PC-9 (cell line): ENCODE measurements at regions not wholly inside any gene's neighbourhood (a gene's known extent, or its start where the extent isn't known, plus 50 kb on each side); places are given as distances from the start of the nearest gene placed in this dataset. TPM values are rescaled to one million over a fixed set of nuclear protein-coding genes. Genes with fewer than 3 reads are reported as not detected.
"Not testable (repeated sequence)": the region's sequence is repeated elsewhere in the genome, so short reads cannot be mapped to it uniquely, and the experiment has no call there.

ENCODE experiments used
- BruUV-seq: library from RNA; stranded (reverse); fragments of 400-500 nt; replicated peaks from 2 replicates; lab custom pipeline; 2021; lab: Mats Ljungman, UMichigan
- CTCF ChIA-PET: fragments of 300-600 bp; sonication (Branson Sonifier 250); formaldehyde crosslinking; loops from one replicate; lab custom pipeline; 2022; ENCODE audit warnings: antibody characterized with exemption; lab: Charles Lee
- POLR2A ChIA-PET: fragments of 300-600 bp; sonication (Branson Sonifier 250); formaldehyde crosslinking; loops from one replicate; lab custom pipeline; 2022; ENCODE audit warnings: antibody characterized with exemption; ENCODE audit not compliant: unreplicated experiment; lab: Charles Lee
- DNase-seq, 2 experiments: peaks; one replicate each; pipeline versions ENCODE4 v3.0.0 to v3.0.0-alpha.2; 2015 to 2022; ENCODE audit warnings: mixed read lengths in 1 of 2
- H2AFZ ChIP-seq: fragments of 200-600 bp; sonication (generic); 2 replicates; pipeline ENCODE4 v1.8.1; 2017; ENCODE audit warnings: antibody characterized with exemption
- H3F3A ChIP-seq: fragments of 200-600 bp; sonication (generic); 2 replicates; pipeline ENCODE4 v1.8.1; 2017; ENCODE audit warnings: antibody characterized with exemption, mild to moderate bottlenecking, low read depth; ENCODE audit not compliant: insufficient read depth
- H3K27ac ChIP-seq: fragments of 200-600 bp; sonication (generic); 2 replicates; pipeline ENCODE4 v1.6.1; 2016; ENCODE audit warnings: mixed run types
- H3K27me3 ChIP-seq: fragments of 200-600 bp; sonication (generic); 2 replicates; pipeline ENCODE4 v1.6.1; 2016; ENCODE audit warnings: low read depth, mixed run types; ENCODE audit not compliant: insufficient read depth
- H3K36me3 ChIP-seq: fragments of 200-600 bp; sonication (generic); 2 replicates; pipeline ENCODE4 v1.6.1; 2016; ENCODE audit warnings: low read depth, mixed run types
- H3K4me1 ChIP-seq: fragments of 200-600 bp; sonication (generic); replicated peaks from 2 replicates; pipeline ENCODE4 v1.6.1; 2016; ENCODE audit warnings: mixed run types; ENCODE audit not compliant: insufficient read depth
- H3K4me2 ChIP-seq: fragments of 200-600 bp; sonication (generic); 2 replicates; pipeline ENCODE4 v1.6.1; 2017; ENCODE audit warnings: mixed run types
- H3K4me3 ChIP-seq: fragments of 200-600 bp; sonication (generic); 2 replicates; pipeline ENCODE4 v1.6.1; 2016; ENCODE audit warnings: mixed run types
- H3K79me2 ChIP-seq: fragments of 200-600 bp; sonication (generic); 2 replicates; pipeline ENCODE4 v1.6.1; 2017; ENCODE audit warnings: low read depth, mixed run types
- H3K9me2 ChIP-seq: fragments of 200-600 bp; sonication (generic); 2 replicates; pipeline ENCODE4 v1.8.1; 2017; ENCODE audit warnings: mild to moderate bottlenecking; ENCODE audit not compliant: insufficient read depth
- H3K9me3 ChIP-seq: fragments of 200-600 bp; sonication (generic); 2 replicates; pipeline ENCODE4 v1.8.1; 2016; ENCODE audit warnings: low read depth; ENCODE audit not compliant: insufficient read depth
- H4K20me1 ChIP-seq: fragments of 200-600 bp; sonication (generic); 2 replicates; pipeline ENCODE4 v1.8.1; 2017; ENCODE audit not compliant: insufficient read depth
- intact Hi-C: fragments of 100-400 bp; cut with micrococcal nuclease; formaldehyde crosslinking; loops from one replicate; pipeline ENCODE4 v1.10.0; 2022; ENCODE audit not compliant: unreplicated experiment
- microRNA-seq: library from miRNA; unstranded; fragments of <30 nt; microRNA quantifications from one replicate; pipeline ENCODE4 v1.2.0, GENCODE V29; 2021; ENCODE audit warnings: borderline number of aligned reads, borderline replicate concordance

DNA sequence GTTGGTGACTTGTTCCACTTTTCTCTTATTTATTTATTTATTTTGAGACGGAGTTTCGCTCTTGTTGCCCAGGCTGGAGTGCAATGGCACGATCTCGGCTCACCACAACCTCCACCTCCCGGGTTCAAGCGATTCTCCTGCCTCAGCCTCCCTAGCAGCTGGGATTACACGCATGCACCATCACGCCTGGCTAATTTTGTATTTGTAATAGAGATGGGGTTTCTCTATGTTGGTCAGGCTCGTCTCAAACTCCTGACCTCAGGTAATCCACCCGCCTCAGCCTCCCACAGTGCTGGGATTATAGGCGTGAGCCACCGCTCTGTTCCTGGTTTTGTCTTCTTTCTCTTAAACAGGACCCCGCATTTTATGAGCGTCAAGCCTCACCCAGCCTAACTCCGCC is 57.3 kb upstream of the METTL9 start:
- H4K20me1 ChIP-seq, H3K36me3 ChIP-seq, H3F3A ChIP-seq, H3K4me1 ChIP-seq, H3K27ac ChIP-seq, H3K9me3 ChIP-seq, DNase-seq, H3K9me2 ChIP-seq, H3K79me2 ChIP-seq, CTCF ChIA-PET, H2AFZ ChIP-seq, H3K27me3 ChIP-seq, BruUV-seq, POLR2A ChIA-PET, H3K4me3 ChIP-seq, intact Hi-C loops, H3K4me2 ChIP-seq: not testable (repeated sequence)

DNA sequence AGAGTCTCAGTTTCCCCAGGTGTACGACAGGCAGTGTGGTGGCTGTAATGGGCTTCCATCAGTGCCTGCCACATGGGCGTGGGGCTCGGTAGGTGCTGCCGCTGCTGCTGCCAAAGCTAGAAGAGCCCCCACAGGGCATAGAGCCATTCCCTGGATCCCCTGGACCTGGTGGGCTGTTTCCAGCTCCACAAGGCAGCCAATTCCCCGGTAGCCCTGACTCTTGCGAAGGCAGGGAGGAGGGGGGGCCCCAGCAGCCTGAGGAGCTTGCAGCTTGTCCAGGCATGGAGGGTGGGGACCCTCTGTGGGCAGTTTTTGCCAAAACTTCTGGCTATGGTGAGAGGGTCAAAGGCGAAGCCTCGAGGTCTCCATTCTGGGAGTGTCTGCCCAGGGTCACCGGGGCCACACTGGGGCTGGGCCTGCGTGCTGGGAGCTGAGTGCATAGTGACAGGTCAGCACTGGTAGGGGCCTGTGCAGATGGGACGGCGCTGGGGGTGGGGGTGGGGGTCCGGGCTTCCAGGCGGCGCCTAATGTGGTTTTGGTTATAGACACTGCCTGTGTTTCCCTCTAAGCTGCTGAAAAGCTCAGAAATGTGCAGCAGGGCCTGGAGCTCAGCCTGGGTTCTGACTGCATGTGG is 56.8 kb upstream of the METTL9 start:
- H3K27ac ChIP-seq, H3K4me3 ChIP-seq, H3K4me1 ChIP-seq, H3K9me2 ChIP-seq, H3K79me2 ChIP-seq, H2AFZ ChIP-seq, POLR2A ChIA-PET, BruUV-seq, intact Hi-C loops, H3F3A ChIP-seq, H3K27me3 ChIP-seq, H3K9me3 ChIP-seq, DNase-seq, CTCF ChIA-PET, H3K36me3 ChIP-seq, H3K4me2 ChIP-seq, H4K20me1 ChIP-seq: not testable (repeated sequence)

DNA sequence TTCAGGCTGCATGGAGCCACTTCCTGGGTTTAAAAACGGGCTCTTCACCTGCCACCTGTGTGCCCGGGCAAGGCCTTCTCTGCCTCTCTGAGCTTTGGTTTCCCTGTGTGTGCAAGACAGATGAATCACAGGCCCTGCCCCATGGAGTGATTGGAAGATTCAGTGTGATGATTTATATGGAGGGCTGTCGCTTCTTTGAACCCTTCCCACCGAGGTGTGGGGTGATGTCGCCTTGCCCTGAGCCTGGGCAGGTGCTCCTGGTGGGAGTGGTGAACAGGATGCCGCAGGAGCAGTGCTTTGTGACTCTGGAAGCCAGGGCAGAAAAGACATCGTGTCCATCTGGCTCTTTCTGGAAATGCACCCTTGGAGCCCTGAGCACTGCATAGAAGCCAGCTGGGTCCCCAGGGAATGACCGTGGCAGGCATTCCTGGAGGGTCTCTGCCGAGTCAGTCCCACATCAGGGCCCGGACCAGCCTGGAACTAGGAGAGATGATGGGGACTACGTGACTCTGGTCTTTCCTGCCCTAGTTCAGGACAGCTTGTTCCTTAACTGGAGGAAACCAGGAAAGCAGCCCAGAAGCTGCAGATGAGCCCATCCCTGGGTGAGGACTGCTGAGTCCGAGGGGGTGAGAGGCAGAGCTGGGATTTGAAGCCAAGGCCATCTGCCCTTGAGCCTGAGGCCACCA is 56.1 kb upstream of the METTL9 start:
- H3K36me3 ChIP-seq, H3F3A ChIP-seq, BruUV-seq, CTCF ChIA-PET, H3K27me3 ChIP-seq, H4K20me1 ChIP-seq, H2AFZ ChIP-seq, H3K27ac ChIP-seq, H3K4me1 ChIP-seq, H3K9me2 ChIP-seq, H3K79me2 ChIP-seq, DNase-seq, H3K4me2 ChIP-seq, H3K9me3 ChIP-seq, POLR2A ChIA-PET, intact Hi-C loops, H3K4me3 ChIP-seq: not testable (repeated sequence)

DNA sequence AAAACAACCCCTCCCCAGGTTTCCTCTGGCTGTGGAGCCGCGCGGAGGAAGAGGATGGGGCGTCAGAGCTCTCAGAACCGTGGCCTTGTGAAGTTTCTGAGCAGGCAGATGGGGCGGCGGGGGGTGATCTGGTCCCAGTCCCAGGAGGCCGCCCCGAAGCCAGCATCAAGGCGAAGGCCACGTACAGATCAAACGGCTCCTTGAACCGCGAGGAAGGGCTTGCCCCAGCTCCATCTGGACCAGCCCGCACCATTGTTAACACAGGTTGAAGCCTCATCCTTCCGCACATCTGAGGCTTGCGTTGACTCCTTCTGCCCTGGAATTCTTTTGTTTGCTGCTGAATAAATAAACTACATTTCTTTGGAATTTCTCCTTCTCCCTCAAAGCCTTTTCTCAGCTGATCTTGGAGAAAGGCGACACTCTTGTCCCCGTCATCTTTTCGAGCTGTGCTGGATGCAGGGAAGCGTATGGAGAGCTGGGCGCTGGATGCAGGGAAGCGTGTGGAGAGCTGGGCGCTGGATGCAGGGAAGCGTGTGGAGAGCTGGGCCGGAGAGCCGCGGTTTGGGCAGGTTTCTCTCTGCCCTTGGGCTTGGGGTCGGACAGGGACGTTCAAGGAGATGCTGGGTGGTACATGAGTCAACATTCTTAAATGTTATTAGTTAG is 53.6 kb upstream of the METTL9 start:
- H3K27ac ChIP-seq, BruUV-seq, H3K4me3 ChIP-seq, H4K20me1 ChIP-seq, H3K9me2 ChIP-seq, H3K4me1 ChIP-seq, DNase-seq, H3K4me2 ChIP-seq, H2AFZ ChIP-seq, H3K79me2 ChIP-seq, H3K9me3 ChIP-seq, H3K36me3 ChIP-seq, H3F3A ChIP-seq, H3K27me3 ChIP-seq, POLR2A ChIA-PET, intact Hi-C loops, CTCF ChIA-PET: not testable (repeated sequence)

DNA sequence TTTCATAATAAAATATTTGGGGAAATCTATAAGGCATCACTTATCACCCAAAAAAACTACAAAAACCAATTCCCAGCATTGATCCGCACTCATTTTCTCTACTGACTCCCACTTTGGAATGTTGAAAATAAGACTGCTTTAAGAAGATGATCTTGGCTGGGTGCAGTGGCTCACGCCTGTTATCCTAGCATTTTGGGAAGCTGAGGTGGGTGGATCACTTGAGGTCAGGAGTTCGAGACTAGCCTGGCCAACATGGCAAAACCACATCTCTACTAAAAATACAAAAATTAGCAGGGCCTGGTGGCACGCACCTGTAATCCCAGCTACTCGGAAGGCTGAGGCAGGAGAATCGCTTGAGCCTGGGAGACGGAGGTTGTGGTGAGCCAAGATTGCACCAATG is 50.0 kb upstream of the METTL9 start:
- H2AFZ ChIP-seq, H3K9me2 ChIP-seq, BruUV-seq, CTCF ChIA-PET, H4K20me1 ChIP-seq, H3K79me2 ChIP-seq, intact Hi-C loops, POLR2A ChIA-PET, H3K9me3 ChIP-seq, H3K4me3 ChIP-seq, H3K27me3 ChIP-seq, H3K27ac ChIP-seq, H3K4me2 ChIP-seq, H3F3A ChIP-seq, H3K36me3 ChIP-seq, DNase-seq, H3K4me1 ChIP-seq: not testable (repeated sequence)

Small RNAs in the stretch of these regions (microRNA-seq; reads per million reads assigned to microRNA genes)
- not detected for gene MIR3680-1
